Urothelium cell line (cell line): ENCODE measurements at regions not wholly inside any gene's neighbourhood (a gene's known extent, or its start where the extent isn't known, plus 50 kb on each side); places are given as distances from the start of the nearest gene placed in this dataset.

Experiments
- DNase-seq: peaks from one replicate; pipeline ENCODE4 v3.0.0; 2011; ENCODE audit warnings: low spot score, mixed read lengths
- FAIRE-seq: peaks from 2 replicates; lab custom pipeline; 2011; peaks lifted over from hg19 to GRCh38; lab: Jason Lieb, UNC

DNA sequence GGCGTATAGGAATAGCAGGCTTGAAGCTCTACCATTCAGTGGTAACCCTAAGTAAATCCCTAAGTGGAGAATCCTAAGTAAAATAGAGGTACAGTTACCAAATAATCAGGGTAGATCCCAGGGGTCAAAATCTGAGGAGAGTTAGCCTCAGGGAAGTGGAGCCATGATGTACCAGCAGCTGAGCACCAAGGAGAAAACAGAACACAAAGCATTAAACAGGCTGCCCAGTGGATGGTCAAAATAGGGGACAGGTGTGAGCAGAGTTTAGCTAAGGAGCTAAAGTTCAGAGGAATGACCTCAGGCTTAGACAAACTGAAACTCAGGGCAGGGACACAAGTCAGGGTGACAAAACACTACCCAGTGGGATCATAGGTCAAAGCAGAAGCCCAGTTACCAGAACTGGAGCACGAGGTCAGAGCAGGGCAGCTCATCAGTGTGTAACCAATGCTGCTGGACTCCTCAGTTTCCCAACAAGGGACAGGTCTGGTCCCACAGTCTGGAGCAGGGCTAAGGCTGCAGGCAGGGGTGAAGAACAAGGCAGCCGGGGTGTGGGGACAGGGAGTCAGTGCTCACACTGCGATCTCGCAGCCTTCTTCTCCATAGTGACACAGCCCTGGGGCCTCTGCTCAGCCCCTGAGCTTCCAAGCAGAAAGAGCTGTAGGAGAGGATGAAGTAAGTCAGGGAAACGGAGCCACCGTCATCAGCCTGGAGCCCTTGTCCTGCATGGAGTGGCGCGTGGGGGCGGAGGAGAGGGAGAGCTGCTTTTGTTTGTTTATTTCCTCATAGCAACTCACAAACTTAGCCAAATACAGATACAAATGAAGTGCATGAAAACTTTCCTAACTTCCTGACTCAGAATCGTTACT, 264.0 kb downstream of the MREG start:
- FAIRE-seq (no peak), DNase-seq (no peak)

DNA sequence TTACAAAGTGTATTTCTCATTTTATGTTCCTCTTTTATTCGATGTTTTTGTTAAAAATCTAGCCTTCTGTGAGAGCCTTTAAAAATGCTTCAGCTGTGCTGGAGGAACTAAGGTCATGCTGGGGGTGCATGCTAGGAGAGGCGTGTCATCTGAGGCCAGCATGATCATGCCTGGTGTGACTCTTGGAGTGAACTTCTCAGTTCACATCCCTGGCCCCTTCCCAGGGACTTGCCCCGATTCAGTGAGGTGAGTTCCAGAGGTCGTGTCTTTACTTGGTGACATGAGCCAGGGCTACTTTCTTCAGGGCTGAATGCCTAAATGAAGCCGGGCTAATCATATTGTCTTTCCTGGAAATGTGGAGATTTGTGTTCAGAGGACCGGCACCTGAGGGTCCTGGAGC, 264.9 kb downstream of the MREG start:
- FAIRE-seq (no peak), DNase-seq (no peak)

DNA sequence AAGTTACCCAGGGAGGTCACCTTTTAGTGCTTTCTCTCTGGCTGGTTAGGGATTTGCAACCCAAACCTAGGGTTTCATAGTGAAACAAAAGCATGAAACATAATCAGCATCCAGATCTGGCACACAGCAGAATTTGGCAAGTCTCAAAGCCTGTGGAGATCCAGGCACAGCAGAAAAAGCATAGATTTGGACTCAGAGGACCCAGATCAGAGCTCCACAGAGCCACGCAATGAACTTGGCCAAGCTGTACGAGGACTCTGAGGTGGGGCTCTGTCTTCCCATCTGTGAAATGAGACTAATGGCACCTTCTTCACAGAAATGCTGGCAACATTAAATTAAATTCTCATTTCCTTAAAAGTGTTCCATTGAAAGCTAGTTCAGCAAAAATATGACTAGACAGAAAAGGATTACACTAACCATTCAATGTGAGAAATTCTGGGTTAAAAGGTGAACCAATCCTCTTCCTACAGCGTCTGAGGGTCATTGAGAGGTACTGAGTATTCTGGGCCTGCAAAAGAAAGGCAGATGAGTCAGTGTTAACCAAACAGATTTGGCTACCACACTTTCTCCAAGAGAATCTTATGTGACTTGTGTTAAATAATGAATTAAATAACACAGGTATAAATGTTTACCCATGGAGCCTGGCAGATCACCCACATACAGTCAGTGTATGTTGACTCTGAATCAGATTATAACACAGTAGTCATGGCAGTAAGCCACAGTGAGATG, 266.3 kb downstream of the MREG start:
- FAIRE-seq (no peak), DNase-seq (no peak)

DNA sequence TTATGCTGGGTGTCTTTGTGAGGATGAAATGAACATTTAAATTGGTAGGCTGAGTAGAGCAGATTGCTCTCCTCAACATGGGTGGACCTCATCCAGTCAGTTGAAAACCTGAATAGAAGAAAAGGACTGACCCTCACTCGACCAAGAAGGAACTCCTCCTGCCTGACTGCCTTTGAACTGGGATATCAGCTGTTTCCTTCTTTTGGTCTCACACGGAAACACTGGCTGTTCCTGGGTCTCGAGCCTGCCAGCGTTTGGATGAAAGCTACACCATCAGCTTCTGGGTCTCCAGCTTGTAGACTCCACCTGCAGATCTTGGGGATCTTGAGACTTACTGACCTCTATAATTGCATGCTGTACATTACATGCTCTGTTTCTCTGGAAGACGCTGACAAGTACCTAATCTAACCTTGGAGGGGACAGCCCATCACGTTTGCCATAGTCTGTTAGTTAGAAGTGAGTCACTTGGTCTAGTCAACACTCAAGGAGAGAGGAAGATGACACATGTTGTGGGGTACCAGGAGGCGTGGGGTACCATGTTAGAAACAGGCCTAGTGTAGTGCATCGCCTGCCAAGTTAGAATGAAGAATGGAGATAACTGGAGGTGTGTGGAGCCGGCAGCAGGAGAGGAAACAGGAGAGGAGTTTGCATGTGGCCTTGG, 267.0 kb downstream of the MREG start:
- FAIRE-seq (no peak), DNase-seq (no peak)

DNA sequence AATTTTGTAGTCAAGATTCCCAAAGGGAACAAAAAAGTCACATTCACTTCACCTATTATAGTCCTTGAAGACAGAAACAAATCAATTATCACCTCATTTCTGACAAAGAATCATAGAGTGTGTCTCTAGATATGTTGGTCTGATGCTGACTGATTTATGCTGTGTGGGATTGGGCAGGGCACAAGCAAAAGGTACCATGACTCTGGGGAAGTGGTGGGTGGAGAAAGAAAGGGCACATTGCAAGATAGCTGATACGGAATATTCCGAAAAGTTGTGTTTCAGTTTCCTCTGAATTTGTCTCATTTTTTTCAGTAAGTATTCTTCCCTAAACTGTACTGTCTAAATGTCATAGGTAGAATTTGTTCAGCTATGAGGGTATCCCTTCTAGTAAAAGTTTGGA, 268.0 kb downstream of the MREG start:
- FAIRE-seq (no peak), DNase-seq (no peak)

DNA sequence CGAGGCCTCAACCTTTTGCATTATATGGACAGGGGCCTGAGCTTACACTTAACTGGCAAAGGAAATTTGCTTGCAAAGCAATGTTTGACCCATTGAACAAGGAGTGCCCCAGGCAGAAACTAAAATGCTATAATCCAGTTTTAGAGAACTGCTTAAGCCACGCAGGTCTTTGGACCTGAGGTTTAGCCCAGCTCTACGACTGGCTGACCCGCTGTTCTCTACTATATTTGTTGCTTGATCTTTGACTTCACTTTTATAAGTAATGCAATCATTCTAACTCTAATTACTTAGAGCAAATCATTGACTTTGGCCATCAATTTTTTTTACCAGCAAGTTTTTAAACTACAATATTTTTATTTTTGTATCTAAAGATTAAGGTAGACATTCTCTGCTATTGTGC, 268.8 kb downstream of the MREG start:
- DNase-seq = no peak
- no peak for FAIRE-seq

DNA sequence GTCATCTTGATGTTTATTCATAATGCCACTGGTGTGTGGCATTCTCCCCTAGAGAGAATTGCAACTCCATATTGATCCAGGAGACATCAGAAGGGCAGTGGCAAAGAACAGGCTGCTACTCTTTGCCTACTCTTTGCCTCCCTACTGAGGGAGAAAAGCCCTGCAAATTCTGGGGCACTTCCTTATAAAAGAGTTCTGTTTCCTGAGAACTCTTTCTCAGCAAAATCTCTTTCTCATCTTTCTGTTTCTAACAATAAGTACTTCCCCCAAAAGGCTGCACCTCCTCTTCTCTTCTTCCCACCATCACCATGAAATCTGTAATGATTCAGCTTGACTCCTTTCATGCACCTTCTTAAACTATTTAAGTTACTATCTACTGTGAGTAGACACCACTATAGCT, 270.3 kb downstream of the MREG start:
- no peak for DNase-seq
- FAIRE-seq = no peak

DNA sequence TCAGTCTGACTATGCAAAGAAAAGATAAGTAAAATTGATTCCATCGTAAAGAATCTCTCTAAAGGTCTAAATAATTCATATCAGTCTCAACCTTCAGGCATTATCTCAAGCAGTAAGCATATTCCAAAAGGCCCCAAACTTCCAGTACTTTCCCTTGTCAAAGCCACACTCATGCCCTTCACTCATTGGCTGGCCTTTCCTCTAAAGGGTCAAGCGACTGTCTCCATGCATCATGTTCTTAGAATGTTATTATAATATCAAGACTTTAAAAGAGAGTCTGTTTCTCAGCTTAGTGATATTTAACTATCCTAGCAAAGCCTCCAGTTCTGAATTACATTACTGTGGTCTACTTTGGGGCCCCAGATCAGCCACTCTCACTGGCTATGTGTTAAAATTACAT, 271.3 kb downstream of the MREG start:
- FAIRE-seq (no peak), DNase-seq (no peak)

DNA sequence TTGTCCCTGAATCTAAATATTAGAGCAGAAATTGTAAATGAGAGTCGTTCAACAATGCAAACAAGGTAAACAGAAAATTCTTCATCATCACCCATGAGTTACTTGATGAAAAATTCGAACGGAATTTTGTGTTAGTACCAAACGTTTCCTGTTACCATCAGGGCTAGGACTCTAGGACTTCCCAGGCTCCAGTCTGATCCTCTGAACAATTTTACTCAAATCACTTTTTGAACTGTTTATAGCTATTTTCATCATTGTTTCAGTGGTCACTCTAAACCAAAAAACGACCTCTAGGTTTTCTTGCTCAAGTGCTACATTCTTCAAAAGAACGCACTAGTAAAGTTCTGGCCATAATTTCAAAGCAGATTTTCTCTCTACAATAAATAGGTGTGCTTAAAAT, 273.3 kb downstream of the MREG start:
- DNase-seq (no peak), FAIRE-seq (no peak)

DNA sequence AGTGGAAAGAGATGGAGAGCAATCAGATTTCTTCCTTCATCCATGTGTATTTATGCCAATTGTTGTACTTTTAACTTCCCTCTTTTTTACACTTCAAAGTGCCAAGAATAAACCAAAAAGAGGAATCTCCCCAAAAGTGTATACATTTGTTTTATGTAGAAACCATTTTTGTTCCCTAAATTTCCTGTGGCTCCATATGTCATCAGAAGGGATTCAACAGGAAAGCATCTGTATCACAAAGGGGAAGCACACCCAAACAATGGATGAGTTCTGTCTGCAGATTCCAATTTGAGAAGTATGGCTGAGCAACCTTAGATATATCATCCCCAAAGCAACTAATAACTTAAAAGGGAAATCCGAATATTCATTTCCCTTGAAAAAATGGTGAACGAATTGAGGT, 275.0 kb downstream of the MREG start:
- FAIRE-seq = no peak
- DNase-seq = no peak

DNA sequence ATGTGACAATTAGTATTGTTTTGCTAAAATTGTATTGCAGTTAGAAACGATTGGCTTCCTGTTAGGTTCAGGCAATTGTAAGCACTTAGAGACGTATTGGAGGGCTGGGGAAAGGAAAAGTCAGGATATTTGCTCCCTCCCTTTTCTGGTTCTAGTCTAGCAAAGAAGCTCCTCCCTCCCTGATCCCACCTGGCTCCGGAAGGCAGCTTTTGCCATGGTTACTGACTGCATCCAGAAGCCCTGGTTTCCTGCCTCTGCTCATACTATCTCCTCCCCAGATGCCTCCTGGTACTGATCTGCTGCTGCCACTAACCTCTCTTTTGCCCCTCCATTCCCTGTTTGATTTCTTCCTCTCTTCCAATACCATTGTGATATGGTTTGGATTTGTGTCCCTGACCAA, 275.9 kb downstream of the MREG start:
- DNase-seq (no peak), FAIRE-seq (no peak)

DNA sequence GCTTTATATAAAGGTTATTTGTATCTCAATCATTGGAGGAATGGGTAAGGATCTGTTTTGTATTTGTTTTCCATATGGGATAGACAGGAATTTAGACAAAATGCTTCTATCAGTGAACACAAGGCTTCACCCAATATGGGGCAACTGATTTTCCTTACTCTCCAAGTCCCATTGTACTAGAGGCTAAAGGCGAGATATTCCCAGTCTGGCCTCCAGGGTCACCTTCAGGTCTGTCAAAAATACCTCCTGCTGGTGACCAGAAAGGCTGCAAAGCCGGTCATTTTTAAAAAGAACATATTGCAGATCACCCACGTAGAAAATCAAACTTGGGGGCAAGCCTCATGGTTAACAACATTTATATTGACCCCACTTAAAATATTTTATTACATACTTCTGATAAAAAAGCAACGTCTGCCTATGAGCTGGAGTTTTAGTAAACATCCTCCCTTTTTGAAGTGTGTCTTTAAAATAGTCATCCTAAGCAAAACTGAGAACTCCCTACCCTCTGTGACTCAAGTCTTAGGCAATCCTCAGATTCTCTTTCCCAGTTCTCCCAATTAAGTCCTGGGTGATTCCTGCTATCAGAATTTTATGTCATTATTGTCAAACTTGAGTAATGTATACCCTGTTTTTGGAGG, 276.6 kb downstream of the MREG start:
- DNase-seq = no peak
- FAIRE-seq = no peak

DNA sequence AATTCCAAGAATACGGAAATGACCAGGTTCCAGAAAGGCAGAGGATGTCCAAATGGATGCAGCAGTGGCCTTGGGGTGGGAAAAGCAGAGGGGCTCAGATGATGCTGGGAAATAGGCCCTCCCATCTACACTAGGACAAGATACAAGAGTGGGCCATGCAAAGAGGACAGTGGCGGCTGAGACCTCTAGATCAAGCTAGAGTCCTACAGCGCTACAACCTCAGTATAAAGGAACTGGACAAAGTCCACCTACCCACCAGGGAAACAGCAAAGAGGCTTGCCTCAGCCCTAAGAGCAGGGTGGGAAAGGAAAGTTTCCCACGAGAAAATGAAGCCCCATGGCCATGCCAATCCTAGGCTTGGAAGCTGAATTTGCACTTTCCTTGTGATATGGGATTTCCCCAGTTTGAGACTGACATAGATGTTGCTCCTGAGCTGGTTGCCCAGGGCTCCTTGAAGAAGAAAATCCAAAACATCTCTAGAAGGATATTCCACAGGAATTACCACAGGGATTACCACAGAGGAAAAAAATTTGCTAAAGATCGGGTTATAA, 282.2 kb downstream of the MREG start:
- DNase-seq = no peak
- FAIRE-seq = no peak

DNA sequence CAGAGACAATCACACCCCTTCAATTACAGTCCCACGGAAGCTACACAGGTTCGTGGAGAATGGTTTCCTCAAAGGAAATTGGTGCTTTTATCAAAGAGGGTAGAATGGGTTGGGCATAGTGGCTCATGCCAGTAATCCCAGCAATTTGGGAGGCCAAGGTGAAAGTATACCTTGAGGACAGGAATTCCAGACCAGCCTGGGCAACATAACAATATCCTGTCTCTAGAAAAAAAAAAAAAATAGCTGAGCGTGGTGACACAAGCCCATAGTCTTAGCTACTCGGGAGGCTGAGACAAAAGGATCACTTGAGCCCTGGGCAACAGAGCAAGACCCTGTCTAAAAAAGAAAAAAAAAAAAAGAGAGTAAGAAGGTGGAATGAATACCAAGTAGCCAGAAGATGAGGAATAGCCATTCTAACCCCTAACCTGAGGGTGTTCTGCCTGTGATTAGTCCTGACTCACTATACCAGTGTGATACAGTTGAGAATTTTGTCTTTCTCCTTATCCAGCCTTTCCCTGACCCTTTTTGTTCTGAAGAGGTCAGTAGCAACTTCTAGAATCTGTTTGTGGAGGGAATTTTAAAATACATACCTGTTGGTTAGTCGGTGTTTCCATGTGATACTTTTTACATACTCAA, 283.2 kb downstream of the MREG start:
- DNase-seq (no peak), FAIRE-seq (peak; percentile 9)

DNA sequence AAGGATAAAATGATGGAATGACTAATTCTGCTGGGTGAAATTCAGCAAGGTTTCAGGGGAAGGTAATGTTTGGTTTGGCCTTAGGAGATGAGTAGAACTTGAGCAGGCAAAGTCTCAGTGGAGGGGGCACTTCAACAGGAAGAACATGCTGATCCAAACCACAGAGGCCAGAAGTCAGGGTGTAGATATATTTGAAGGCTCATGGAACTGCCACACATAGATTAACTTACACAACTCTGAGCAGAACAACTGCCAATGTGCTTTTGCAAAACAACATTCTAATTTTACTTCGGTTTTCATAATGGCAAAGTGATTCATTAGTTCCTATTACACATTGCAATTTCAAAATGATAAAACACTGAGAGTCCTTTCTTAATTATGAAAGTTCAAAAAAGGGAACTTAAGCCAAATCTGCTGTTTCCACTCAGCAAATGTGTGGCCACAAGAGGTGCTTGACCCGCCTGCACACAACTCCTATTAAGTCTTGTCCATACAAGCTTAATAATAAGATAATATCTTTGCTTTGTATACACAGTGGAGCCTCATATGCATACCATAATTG, 284.8 kb downstream of the MREG start:
- FAIRE-seq (no peak), DNase-seq (no peak)

DNA sequence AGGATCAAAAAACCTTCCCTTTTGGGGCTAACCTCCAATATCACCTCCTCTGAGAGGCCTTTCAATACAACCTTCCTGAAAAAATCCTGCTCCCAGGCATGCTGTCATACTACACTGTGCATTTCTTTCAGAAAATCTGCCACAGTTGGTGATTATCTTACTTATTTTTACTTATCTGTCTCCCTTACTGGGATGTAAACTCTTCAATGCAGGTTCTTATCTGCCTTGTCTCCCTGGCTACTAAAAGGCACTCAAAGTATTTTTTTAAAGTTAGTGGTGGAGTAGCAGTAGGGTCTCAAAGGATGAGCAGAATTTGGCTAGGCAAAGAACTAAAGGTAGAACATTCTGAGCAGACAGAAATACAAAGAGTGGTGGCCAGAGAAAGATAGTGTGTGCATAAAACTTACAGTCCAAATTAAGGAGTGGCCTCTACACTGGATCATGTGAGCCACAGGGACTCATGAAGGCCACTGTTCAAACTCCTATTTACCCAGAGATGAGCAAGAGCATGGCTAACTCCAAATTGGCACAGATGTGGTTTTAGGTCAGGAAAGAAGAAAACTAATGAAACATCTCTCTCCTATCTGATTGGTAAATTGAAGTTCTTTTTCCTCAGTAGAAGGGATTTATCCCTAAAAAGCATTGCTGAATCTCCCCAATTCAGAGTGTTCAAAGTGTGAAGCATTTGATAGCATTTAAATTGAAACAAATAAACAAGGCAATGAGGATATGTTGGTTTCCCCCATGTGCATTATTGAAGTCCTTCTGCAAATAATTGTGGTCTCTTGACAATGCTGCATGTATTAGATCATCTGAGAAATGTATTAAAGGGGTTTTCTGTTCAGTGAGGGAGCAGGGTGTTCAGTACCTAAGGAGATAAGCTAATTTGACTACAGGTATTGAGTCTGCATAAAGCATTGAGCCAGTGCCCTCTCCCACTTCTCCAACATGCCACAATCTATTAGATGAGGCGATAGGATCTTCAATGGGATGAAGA, 285.5 kb downstream of the MREG start:
- DNase-seq (no peak), FAIRE-seq (no peak)

DNA sequence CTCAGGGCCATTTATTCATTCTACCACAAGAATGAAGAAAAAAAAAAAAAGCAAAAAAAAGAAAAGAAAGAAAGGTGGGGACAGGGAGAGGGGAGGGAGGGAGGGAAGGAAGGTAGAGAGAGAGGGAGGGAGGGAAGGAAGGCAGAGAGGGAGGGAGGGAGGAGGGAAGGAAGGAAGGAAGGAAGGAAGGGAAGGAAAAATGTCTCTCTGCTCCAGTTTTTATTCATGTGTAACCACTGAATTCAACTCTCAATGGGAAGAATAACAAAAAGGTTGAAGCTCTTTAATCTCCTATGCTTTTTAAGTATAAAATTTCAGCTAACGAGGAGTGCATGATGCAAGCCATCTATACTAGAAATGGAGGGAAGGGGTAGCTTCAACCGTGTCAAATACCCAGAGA, 287.3 kb downstream of the MREG start:
- FAIRE-seq = no peak
- no peak for DNase-seq

DNA sequence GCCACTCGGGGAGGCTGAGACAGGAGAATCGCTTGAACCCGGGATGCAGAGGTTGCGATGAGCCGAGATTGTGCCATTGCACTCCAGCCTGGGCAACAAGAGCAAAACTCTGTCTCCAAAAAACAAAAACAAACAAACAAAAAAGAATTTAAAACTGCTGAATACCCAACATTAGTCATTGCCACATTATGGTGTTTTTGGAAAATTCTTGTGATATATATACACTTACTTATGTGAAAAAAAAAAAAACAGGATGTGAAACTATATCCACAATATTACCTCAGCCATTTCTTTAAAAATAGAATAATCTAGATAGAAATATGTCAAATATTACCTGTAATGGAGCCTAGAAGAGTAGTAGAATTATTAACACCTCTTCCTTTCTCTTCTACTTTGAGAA, 288.3 kb upstream of the FN1 start:
- DNase-seq (no peak), FAIRE-seq (no peak)

DNA sequence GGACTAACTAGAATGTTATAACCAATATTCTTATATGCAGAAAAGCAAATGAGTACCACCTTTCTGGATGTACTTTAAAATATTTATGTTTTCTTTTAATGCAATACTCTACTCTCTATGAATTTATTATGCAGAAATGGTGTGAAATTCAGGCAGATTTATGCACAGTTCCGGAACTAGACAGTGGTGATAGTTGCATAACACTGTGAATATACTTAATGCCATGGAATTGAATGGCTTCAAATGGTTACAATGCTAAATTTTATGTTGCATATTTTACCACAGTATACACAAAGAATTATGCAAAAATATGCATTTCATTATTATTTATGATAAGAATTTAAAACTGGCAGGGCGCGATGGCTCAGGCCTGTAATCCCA, 287.8 kb upstream of the FN1 start:
- FAIRE-seq = no peak
- no peak for DNase-seq
